ENCODE measurements at regions not wholly inside any gene's neighbourhood (a gene's known extent, or its start where the extent isn't known, plus 50 kb on each side); places are given as distances from the start of the nearest gene placed in this dataset.
A peak's percentile ranks its signal among the peaks of the same experiment; 100 is the strongest.
"Not testable (repeated sequence)": the region's sequence is repeated elsewhere in the genome, so short reads cannot be mapped to it uniquely, and the experiment has no call there.

DNA sequence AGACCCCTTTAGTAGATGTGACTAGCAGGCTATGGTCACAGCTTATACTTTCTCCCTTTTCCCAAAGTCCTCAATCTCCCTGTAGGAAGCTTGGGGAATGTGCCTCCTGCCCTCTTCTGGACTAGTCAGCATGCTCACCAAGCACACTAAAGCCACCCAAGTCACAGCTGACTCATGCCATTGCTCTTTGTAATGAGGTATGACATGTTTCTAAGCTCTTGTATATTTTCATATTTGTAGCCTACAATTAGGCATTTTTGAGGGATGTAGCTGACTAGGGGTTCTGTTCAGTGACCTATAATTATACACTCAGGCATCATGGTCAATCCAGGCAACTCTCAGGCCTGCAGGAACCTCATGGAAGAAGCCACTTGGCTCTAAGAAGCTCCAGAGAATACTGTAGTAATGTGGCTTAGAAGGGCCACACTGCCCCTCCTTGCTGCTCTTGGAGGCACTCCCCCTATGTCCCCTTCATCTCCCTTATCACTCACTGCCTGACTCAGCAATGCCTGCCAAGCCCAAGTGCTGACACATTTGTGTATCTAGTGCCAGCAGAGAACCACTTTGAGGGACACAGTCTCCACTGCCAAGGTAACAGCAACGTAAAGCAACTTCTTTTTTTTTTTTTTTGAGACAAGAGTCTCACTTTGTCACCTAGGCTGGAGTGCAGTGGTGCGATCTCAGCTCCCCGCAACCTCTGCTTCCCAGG is 86.2 kb downstream of the RPL27A start:
- peak; percentile 32 for DNase-seq (ENCODE audit: low read depth)
- no peak overlapping the region for H3K4me3 ChIP-seq (ENCODE audit: low read depth, low read length)

DNA sequence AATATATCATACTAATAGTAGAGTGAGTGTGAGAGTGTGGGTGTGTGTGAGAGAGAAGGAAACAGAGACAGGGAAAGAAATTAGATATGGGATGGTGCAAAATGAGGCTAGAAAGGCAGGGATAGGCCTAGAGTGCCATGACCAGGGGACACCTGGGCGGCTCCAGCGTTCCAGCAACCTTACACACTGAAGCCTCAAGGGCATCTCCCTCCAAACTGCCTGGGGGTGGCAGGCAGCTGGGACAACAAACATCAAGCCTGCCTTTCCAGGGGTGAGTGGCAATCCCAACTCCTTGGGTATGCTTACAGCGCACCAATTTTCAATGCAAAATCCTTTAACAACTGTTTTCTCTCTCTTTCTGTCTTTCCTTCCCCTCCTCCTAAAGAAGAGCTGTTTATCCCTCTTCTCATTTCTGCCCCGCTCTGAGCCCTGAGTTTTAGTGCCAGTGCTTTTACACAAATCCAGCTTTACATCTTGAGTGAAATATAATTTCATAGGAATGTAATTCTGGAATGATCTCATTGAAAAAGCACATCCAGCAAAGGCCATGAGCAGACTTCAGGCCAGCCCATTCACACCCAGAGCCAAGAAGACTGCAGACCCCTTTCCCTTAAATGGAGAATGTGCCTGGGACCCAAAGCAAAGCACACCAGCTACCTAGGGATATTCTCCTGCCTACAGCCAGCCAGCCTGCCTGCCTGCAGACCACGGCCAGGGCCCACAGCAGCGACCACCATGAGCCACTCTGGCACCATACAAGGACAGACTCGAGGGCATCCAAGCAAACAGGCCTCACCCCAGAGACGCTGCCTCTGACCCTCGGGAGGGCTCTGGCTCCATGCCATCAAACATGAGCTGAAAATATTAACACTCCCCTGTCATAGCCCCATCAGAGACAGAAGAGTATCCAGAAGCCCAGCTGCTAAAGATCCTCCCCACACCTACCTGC is 90.3 kb downstream of the RPL27A start:
- DNase-seq (ENCODE audit: low read depth) = no peak
- H3K4me3 ChIP-seq (ENCODE audit: low read depth, low read length) = no peak overlapping the region

DNA sequence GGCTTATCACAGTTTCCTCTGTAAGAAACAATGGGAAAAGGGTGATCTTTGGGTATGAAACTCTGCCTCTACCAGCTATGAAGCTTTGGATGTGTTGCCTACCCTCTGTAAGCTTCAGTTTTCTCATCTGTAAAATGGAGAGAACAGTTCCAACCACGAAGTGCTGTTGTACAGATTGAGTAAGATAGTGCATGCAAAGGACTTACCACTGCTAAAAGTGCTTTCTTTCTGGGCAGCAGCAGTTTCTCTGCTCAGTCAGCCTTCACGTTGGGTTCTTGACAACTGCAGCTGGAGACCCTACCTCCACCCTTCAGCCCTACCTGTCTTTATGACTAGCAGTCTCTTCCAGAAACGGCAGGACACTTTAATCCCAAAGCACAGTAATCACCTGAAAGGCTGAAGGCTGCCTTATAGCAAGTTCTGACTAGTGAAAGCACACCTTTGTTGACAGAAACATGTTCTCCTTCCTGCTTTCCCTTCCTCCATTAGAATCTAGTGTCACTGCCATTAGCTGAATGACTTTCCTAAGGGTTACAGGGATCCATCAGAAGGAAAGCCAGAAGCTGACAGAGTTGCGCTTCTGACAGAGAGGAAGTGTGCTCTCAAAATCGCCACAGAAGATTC is 91.4 kb downstream of the RPL27A start:
- no peak overlapping the region for H3K4me3 ChIP-seq (ENCODE audit: low read depth, low read length)
- no peak for DNase-seq (ENCODE audit: low read depth)

DNA sequence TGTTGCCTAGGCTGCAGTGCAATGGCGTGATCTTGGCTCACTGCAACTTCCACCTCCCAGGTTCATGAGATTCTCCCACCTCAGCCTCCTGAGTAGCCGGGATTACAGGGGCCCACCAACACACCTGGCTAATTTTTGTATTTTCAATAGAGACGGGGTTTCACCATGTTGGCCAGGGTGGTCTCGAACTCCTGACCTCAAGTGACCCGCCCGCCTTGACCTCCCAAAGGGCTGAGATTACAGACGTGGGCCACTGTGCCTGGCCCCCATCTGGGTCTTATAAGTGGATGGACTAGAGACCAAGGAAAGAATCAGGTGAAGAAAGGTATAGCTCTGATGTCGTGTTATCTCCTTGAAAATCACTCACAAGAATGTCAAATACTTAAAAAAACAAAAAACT is 92.3 kb downstream of the RPL27A start:
- not testable (repeated sequence) for DNase-seq (ENCODE audit: low read depth); H3K4me3 ChIP-seq (ENCODE audit: low read depth, low read length)

DNA sequence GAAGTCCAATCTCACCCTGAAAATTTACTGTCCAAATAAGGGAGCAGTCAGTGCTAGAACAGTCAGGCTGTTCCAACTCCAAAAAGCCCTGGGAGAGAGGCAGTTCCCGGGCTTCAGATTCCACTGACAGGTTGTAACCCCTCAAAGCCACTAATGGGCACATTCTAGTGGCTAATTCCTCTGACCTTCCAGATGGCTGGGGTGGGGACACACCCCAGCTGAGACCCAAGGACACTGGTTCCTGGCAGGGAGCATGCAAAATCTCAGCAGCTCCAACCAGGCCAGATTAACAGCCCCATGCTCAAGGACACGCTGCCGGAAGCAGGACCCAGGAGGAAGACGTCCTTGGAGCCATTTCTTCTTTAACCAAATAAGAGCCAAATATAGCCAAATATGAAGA is 92.7 kb downstream of the RPL27A start:
- no peak overlapping the region for H3K4me3 ChIP-seq (ENCODE audit: low read depth, low read length)
- DNase-seq (ENCODE audit: low read depth) = no peak

DNA sequence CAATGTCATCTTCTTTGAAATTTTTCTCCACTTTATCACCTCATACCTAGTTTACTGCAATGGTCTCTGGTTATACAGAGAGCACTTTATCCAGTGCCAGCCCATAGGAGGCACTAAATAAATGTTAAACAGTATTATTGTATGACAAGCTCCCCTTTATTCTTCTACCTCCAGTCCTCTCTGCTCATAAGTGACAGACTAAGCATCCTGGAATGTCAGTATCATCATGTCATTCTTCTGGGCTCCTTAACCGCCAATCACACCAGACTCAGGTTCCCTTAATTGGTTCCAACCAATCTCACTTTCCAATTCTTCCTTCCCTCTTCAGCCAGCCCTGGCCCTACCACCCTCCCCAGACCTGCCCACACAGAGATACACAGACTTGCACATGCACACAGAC is 93.1 kb downstream of the RPL27A start:
- H3K4me3 ChIP-seq (ENCODE audit: low read depth, low read length) = no peak overlapping the region
- DNase-seq (ENCODE audit: low read depth) = no peak

DNA sequence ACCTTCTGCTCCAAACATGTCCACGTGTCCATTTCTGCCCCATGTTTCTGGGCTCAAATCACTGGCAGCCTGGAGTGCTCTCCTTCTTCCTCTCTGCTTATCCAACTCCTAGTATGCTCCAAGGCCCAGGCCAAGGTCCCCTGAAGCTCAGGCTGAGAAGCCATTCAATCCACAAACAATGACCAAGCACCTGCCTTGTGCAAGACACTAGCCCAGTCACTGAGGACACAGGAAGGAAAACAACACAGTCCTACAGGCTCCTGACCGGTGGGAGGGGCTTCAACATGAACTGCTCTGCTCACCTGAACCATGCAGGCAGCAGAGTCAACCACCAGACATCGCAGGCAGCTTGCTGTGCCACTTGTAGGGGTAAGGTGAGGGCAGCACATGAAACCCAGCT is 93.6 kb downstream of the RPL27A start:
- DNase-seq (ENCODE audit: low read depth) = no peak
- H3K4me3 ChIP-seq (ENCODE audit: low read depth, low read length) = no peak overlapping the region

DNA sequence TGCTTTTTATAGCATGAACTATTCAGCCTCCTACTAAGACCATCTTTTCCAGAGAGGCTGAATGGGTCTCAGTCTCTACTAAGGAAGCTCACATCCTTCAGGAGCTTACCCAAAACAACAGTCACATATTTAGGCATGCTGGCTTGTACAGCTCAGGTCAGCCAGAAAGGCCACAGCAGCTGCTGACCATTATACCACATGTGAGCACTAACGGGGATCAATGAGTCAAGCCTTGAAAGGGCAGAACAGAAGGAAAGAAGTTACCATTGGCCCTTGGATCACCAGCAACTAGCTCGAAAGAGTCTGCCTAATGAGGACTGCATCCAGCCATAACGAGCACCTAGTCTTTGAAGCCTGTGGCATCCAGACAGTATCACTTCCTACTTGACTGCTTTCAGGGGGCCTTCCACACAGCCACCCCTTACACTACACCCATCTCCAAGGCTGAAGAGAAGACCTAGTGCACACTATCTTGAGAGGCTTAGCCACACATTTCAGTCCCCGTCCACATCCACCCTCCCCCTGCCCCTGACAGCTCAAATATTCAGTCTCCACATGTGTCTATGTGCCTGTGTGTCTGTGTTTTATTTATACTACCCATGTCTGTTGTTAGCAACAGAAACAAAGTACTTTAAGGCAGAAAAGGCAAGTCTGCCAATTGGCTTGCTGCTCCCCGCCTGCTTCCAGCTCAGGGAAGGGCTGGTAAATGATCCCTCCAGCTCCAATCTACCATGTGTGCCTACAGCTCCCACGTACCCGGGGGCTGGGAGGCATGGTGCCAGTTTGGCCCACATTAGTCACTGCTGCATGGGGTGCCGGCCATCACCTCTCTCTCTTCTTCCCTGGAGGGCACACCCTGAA is 95.5 kb downstream of the RPL27A start:
- H3K4me3 ChIP-seq (ENCODE audit: low read depth, low read length) = no peak overlapping the region
- DNase-seq (ENCODE audit: low read depth) = no peak

DNA sequence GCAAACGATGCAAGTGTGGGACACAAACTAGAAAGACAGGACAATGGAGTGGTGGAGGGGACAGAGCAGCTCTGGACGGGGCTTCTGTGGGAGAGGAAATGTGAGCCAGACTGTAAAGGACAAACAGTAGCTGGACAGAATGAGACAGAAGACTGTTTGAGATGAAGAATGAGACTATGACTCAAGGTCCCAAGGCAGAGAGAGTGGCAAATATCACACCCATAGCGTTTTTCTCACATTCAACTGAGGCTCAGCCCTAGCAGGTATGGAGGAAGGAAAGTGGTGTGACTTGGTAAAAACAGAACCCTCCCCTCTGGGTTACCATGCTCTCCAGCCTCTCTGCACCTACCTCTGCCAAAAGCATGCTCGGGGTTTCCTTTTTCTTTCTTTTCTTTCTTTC is 96.5 kb downstream of the RPL27A start:
- H3K4me3 ChIP-seq (ENCODE audit: low read depth, low read length) = no peak overlapping the region
- no peak for DNase-seq (ENCODE audit: low read depth)

DNA sequence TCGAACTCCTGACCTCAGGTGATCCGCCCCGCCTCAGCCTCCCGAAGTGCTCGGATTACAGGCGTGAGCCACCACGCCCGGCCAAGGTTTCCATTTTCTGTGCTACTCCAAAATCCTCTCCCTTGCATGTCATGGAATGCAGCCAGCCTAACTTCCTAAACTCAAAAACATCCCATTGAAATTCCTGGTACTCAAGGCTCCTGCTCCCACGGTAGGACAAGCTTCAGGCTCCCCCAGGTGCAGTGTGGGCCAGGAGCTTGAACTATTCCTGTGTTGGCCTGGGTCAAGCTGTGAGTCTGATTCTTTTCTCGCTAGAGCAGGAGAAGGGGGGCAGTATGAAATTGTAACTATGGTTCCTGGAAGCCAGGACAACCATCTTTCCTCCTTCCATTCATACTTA is 97.1 kb downstream of the RPL27A start:
- no peak overlapping the region for H3K4me3 ChIP-seq (ENCODE audit: low read depth, low read length)
- no peak for DNase-seq (ENCODE audit: low read depth)

DNA sequence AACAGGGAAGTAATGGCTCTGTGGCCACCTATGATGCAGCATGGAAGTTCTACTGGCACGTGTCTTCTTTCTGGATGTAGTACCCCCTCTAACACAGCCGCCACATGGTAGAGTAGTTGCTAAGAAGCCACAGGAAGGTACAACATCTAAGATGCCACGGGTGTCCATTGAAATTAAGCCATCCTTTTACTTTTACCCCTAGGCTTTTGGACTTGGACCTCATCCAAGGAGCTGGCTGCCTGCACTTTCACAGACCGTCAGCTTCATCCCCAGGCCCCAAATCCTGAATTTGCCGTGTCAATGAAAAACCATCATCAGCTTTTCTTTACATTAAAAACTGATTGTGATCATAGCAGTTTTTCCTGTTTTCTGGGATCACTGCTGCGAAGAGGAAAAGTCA is 102.4 kb downstream of the RPL27A start:
- DNase-seq (ENCODE audit: low read depth) = no peak
- no peak overlapping the region for H3K4me3 ChIP-seq (ENCODE audit: low read depth, low read length)

DNA sequence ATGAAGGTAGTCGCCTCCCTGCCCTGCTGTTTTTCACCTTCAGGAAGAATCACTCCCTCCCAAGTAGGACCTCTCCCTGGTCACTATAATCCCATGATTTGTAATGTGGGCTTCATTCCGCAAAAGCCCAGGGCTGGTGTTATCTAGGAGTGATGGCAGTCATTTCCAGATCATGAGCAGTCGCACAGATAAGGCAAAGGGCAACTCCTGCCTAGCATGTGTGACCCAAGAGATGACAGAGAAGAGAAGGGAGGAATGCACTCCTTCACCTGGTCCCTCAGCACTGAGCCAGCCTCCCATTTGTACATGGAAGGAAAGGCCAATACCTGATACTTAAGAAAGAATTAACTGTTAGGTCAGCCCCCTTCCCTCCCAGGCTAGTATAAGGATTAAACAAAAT is 102.9 kb downstream of the RPL27A start:
- H3K4me3 ChIP-seq (ENCODE audit: low read depth, low read length) = no peak overlapping the region
- DNase-seq (ENCODE audit: low read depth) = no peak

DNA sequence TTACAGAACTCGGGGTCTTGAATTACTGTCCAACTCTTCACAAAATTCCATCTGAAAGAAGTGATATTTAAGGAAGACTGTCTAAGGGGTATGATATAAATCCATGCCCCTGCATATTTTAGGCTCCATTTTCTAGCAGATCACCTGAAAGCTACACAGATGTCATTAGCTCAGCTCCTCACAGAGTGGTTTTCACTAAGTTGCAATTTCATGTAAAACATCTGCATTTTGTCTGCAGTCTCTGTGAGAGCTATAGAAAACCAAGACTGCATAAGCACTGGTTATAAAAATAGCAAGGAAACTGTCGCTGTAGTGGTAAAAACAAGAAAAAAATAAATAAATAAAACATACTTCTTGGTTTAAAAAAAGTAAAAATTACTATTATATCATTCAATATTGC is 103.4 kb downstream of the RPL27A start:
- DNase-seq (ENCODE audit: low read depth) = no peak
- no peak overlapping the region for H3K4me3 ChIP-seq (ENCODE audit: low read depth, low read length)

DNA sequence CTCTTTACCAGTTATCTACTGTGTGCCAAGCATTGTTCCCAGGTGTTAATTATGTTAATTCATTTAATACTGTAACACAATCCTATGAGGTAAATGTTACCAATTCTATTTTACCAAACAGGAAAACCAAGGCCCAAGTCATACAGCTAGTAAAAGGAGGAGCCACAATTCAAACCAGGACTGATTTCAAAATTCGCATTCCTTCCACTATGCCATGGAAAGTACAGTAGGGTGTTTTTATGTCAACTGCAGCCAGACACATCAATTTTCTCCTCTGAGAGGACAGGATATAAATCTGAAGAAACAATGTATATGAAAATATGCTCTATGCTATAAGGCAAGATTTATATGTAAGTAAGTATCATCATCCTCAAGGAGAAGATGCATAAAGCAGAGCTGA is 104.3 kb downstream of the RPL27A start:
- DNase-seq (ENCODE audit: low read depth) = no peak
- H3K4me3 ChIP-seq (ENCODE audit: low read depth, low read length) = no peak overlapping the region

DNA sequence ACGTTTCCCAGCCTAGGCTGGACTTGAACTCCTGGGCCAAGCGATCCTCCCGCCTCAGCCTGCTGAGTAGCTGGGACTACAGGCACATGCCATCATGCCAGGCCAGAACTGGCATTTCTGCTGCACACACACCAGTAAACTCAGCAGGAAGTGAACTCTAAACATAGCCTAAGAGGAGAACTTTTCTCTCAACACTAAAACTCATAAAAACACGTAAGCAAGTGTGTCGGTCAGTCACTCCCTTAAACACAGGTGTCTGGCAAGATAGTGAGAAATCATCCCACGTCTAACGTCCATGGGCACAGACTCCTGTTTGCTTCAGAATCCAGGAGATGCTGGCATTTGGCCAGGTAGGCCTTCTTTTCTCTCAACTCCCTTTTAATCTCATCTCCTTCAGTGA is 104.8 kb downstream of the RPL27A start:
- no peak for DNase-seq (ENCODE audit: low read depth)
- H3K4me3 ChIP-seq (ENCODE audit: low read depth, low read length) = no peak overlapping the region

DNA sequence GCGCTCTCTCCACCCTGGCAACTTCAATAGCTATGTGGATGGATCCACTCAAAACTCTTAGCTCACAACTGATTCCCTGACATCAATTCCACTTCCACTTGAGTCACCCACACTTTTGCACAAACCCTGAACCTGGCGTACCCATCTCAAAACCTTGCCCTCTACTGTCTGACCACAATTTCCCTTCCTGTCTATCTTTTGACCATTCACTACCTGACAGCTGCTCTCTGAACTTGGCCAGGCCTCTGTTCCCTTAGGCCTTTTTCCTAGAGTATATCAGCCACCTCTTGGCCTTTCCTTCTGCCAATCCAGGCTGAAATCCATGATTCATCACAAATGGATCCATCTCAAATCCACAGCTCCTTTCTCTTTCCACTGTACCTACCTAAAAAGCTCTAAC is 106.0 kb downstream of the RPL27A start:
- no peak for DNase-seq (ENCODE audit: low read depth)
- no peak overlapping the region for H3K4me3 ChIP-seq (ENCODE audit: low read depth, low read length)

DNA sequence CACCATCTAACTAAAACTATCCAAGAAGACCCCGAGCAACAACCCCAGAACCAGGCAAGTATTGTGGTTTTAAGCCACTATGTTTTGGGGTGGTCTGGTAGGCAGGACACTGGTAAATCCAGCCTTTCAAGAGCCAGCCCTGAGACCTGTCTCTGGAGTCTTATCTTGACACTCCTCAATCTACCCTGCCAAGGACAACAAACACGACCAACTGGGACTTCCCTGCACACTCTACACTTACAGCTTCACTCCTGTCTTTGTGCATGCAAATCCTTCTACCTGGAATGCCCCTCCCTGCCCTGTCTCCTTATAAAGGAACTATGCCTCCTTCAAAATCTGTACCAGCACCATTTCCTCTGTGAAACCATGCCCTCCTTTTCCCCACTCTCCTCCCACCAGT is 107.3 kb downstream of the RPL27A start:
- no peak for DNase-seq (ENCODE audit: low read depth)

DNA sequence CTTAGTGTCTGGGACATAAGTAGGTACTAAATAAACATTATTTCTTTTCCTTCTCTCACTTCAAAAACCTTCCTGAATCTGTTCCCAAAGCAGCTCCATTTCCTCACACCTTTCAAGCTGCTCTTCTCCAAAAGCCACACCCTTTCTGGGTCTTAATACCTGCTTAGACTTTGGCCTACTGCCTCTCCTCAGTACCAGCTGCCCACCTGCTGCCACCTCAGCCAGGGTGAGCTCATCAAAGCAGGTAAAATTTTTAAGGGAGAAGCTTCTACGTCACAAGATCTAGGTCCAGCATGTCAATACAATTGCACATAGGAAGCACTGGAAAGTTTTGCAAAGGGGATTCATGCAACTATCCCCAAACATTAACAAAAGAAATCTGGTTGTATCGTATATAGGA is 108.4 kb downstream of the RPL27A start:
- no peak overlapping the region for H3K4me3 ChIP-seq (ENCODE audit: low read depth, low read length)
- DNase-seq (ENCODE audit: low read depth) = no peak

More for the DNA sequence above, 107.3 kb downstream of the RPL27A start:
- H3K4me3 ChIP-seq (ENCODE audit: low read depth, low read length) = no peak overlapping the region

DNA sequence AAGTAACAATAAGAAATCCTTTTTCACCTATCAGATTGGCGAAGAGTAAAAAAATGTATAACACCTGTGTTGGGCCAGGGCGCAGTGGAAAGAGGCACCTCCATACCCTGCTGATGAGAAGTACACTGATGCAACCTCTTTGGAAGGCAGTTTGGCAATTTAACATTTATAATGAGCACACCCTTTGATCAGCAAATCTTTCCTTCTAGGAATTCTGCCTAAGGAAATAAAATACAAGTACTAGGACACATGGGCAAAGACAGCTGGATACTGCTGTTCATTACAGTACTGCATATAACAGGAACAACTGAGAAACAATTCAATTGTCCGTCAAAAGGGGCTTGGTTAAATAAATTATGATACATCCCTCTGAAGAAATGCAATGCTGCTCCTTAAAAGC is 110.1 kb downstream of the RPL27A start:
- no peak for DNase-seq (ENCODE audit: low read depth)
- no peak overlapping the region for H3K4me3 ChIP-seq (ENCODE audit: low read depth, low read length)

All from skeletal muscle cell (primary cell).